Endothelial cell (in vitro differentiated cells): ENCODE measurements at regions not wholly inside any gene's neighbourhood (a gene's known extent, or its start where the extent isn't known, plus 50 kb on each side); places are given as distances from the start of the nearest gene placed in this dataset.

Source experiments
- DNase-seq: peaks from one replicate; pipeline ENCODE4 v3.0.0; 2021; ENCODE audit warnings: low spot score
- H3K27ac Mint-ChIP-seq: one replicate; pipeline ENCODE4 v1.8.0; 2021; ENCODE audit warnings: mixed read lengths, inconsistent platforms; ENCODE audit not compliant: unreplicated experiment
- H3K27me3 Mint-ChIP-seq: one replicate; pipeline ENCODE4 v1.8.0; 2021; ENCODE audit warnings: mild to moderate bottlenecking, moderate library complexity, mixed read lengths, inconsistent platforms; ENCODE audit not compliant: unreplicated experiment
- H3K36me3 Mint-ChIP-seq: one replicate; pipeline ENCODE4 v1.8.0; 2021; ENCODE audit warnings: mild to moderate bottlenecking, low read depth, mixed read lengths, inconsistent platforms; ENCODE audit not compliant: unreplicated experiment
- H3K4me1 Mint-ChIP-seq: one replicate; pipeline ENCODE4 v1.8.0; 2021; ENCODE audit warnings: mild to moderate bottlenecking, mixed read lengths, inconsistent platforms; ENCODE audit not compliant: unreplicated experiment
- H3K4me3 Mint-ChIP-seq: one replicate; pipeline ENCODE4 v1.8.0; 2021; ENCODE audit warnings: mild to moderate bottlenecking, mixed read lengths, inconsistent platforms; ENCODE audit not compliant: unreplicated experiment
- H3K9me3 Mint-ChIP-seq: one replicate; pipeline ENCODE4 v1.8.0; 2021; ENCODE audit warnings: mixed read lengths, inconsistent platforms; ENCODE audit not compliant: unreplicated experiment
- TF ChIP-seq, protein P1 (sequence below): fragments of 200-600 bp; sonication (generic); IDR thresholded peaks from one replicate; pipeline ENCODE4 v1.5.0; 2021; ENCODE audit warnings: antibody characterized with exemption; ENCODE audit not compliant: unreplicated experiment

- no peak overlapping the region for H3K4me3 Mint-ChIP-seq
- H3K27me3 Mint-ChIP-seq = peaks cover 7% of the 10 kb centered on the region
- TF ChIP-seq, protein P1, sequence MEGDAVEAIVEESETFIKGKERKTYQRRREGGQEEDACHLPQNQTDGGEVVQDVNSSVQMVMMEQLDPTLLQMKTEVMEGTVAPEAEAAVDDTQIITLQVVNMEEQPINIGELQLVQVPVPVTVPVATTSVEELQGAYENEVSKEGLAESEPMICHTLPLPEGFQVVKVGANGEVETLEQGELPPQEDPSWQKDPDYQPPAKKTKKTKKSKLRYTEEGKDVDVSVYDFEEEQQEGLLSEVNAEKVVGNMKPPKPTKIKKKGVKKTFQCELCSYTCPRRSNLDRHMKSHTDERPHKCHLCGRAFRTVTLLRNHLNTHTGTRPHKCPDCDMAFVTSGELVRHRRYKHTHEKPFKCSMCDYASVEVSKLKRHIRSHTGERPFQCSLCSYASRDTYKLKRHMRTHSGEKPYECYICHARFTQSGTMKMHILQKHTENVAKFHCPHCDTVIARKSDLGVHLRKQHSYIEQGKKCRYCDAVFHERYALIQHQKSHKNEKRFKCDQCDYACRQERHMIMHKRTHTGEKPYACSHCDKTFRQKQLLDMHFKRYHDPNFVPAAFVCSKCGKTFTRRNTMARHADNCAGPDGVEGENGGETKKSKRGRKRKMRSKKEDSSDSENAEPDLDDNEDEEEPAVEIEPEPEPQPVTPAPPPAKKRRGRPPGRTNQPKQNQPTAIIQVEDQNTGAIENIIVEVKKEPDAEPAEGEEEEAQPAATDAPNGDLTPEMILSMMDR = no peak
- no peaks in the 10 kb centered on the region for H3K9me3 Mint-ChIP-seq
- no peaks in the 10 kb centered on the region for H3K36me3 Mint-ChIP-seq
- no peak overlapping the region for H3K27ac Mint-ChIP-seq
- H3K4me1 Mint-ChIP-seq = peaks cover 14% of the 10 kb centered on the region
- no peak for DNase-seq
Measured at GRCh38 chr9:129395633-129396364, 217.7 kb upstream of the IER5L start.

DNA sequence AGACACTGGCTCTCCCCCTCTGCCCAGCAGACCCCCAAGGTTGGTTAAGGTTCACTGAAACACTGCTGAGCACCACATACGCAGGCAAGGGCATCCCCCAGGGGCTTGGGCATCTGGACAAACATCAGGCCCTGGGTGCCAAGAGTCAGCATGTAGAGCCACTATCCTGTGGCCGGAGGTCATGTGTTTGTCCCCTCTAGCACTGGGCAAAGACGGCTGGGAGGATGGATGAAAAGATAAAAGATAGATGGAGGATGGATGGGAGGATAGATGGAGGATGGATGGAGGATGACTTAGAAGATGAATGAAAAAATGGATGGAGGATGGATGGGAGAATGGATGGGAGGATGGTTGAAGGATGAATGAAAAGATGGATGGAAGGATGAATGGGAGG lies 216.8 kb upstream of the IER5L start:
- Mint-ChIP-seq H3K36me3 (no peaks in the 10 kb centered on the region), H3K27me3 (peaks cover 10% of the 10 kb centered on the region), H3K4me3 (no peak overlapping the region), H3K27ac (no peak overlapping the region), H3K4me1 (peaks cover 10% of the 10 kb centered on the region), H3K9me3 (no peaks in the 10 kb centered on the region)
- no peak for DNase-seq
- TF ChIP-seq, protein P1 = no peak

DNA sequence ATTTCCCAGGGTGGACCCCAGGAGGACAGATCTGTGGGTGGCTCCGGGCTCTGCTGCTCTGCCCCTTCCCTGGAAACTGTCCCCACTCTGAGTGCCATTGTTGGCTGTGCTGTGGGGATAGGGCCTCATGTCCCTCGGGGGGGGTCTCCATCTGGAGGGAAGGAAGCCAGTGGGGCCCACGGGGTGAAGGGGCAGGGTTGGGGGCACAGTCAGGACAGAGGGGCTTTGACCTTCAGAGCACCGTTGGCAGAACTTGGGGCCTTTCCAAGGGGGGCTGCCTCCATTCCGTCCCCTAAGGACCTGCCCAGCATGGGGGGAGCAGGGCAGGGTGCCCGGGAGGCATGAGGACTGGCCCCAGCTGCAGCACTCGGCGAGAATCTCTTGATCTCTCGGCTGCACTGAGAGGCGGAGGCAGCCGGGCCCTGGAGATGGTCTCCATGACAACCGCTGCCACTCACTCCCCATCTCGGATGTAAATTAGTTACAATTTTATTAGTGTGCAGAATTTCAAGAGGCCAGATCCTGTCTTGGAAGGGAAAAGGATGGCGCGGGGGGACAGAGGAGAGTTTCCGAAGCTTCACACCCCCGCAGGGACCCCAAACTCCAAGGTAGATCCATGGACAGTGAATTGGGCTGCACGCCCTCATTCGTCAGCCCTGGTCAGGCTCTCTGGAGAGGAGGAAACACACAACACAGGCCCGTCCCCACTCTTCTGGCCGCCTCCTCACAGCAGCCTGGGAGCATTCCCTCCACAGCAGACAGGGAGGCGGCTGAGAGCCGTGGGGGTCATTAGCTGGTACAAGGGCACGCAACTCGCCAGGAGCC lies 216.2 kb upstream of the IER5L start:
- DNase-seq = no peak

GRCh38 chr9:129393064-129393463 lies 215.0 kb upstream of the IER5L start:
- H3K27ac Mint-ChIP-seq = no peak overlapping the region
- H3K36me3 Mint-ChIP-seq = no peaks in the 10 kb centered on the region
- TF ChIP-seq, protein P1 = no peak
- no peak overlapping the region for H3K4me3 Mint-ChIP-seq
- H3K27me3 Mint-ChIP-seq = peaks cover 10% of the 10 kb centered on the region
- no peaks in the 10 kb centered on the region for H3K9me3 Mint-ChIP-seq
- DNase-seq = no peak
- no peaks in the 10 kb centered on the region for H3K4me1 Mint-ChIP-seq

More for the DNA sequence above, 216.2 kb upstream of the IER5L start:
- H3K9me3 Mint-ChIP-seq = no peaks in the 10 kb centered on the region
- no peak overlapping the region for H3K27ac Mint-ChIP-seq
- TF ChIP-seq, protein P1 = no peak
- peaks cover 4% of the 10 kb centered on the region for H3K4me1 Mint-ChIP-seq
- H3K4me3 Mint-ChIP-seq = no peak overlapping the region
- no peaks in the 10 kb centered on the region for H3K36me3 Mint-ChIP-seq
- H3K27me3 Mint-ChIP-seq = peaks cover 10% of the 10 kb centered on the region

DNA sequence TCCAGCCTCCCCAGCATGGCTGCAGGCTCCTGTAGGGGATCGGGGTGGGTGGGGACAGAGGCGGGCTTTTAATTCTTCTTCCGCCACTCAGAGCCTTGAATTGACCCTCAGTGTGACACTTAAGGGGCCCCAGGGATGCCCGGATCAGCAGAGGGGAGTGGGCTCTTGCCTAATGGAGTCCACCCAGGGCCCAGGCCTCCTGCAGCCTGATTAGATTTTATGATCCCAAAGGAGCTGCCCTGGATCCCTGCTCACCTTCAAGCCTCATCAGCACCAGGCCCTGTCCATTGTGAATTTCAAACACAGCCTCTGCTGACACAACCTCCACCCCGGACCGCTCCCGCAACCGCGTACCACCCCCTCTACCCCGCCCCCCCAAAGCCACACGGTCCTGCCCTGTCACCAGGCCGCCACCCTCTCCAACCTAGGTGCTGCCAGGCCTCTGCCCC lies 214.1 kb upstream of the IER5L start:
- Mint-ChIP-seq H3K36me3 (no peaks in the 10 kb centered on the region), H3K4me3 (no peak overlapping the region), H3K4me1 (no peaks in the 10 kb centered on the region), H3K27ac (no peak overlapping the region), H3K27me3 (peaks cover 10% of the 10 kb centered on the region), H3K9me3 (no peaks in the 10 kb centered on the region)
- TF ChIP-seq, protein P1 = no peak
- DNase-seq = no peak
